ENCODE measurements at regions not wholly inside any gene's neighbourhood (a gene's known extent, or its start where the extent isn't known, plus 50 kb on each side); places are given as distances from the start of the nearest gene placed in this dataset.
A peak's percentile ranks its signal among the peaks of the same experiment; 100 is the strongest.

DNA sequence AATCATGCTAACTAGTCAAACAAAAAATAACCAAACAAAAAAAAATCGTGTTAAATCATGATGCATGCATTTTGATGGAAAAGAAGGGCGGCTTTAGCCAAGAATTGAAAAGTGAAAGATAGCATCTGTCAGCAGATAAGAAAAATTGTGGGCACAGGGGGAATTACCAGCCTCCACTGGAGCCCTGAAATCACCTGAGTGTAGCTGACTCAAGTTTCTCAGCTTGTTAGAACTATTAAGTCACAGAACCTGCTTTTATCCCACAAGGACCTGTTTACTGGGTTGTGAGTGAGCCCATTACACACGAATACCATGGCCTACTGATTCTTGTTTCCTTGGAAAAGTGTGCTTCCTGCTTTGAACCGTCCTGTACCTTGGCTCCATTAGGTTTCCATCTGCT, 85.2 kb downstream of the COX18 start:
- Mint-ChIP-seq H3K4me3 (no peak overlapping the region), H3K27ac (no peak overlapping the region), H3K9me3 (peaks cover 5% of the 10 kb centered on the region), H3K36me3 (no peaks in the 10 kb centered on the region), H3K4me1 (peaks cover 24% of the 10 kb centered on the region), H3K27me3 (ENCODE audit: low read depth) (peaks cover 3% of the 10 kb centered on the region; the same call in 1 of the 2 replicates)
- ATAC-seq (no peak), DNase-seq (ENCODE audit: low spot score) (no peak)
- CTCF ChIA-PET: interaction anchor here (1.4 kb wide), 1 partner anchor 658 kb away, joined by 4 read pairs; no protein-coding TSS in a partner anchor
- TF ChIP-seq ATF2 (CRISPR knock-in tag; IDR thresholded peaks at IDR 0.05; ENCODE audit: borderline replicate concordance, low read depth): no peak
- POLR2A ChIA-PET: no interaction called here

DNA sequence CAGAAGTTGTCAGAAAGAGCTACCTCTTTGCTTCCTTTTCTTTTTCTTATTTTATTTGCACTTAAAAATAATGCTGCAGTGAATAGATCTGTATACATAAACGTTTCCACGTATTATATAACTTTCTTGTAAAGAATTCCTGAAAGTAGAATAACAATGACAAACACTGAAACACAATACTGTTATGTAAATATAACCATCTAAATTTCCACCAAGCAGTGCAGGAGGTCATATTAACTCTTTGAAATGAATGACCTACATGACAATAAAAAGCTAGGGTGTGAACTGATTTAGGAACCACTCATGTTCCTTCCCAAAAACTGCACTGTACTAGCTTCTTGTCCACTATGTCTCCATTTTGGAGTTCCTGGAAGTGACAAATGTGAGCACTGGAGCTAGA, 85.8 kb downstream of the COX18 start:
- CTCF ChIA-PET: interaction anchor here (1.4 kb wide), 1 partner anchor 657 kb away, joined by 4 read pairs; no protein-coding TSS in a partner anchor
- Mint-ChIP-seq H3K4me1 (peaks cover 24% of the 10 kb centered on the region), H3K9me3 (peaks cover 8% of the 10 kb centered on the region), H3K4me3 (no peak overlapping the region), H3K27me3 (ENCODE audit: low read depth) (peaks cover 3% of the 10 kb centered on the region; the same call in 1 of the 2 replicates), H3K27ac (no peak overlapping the region), H3K36me3 (no peaks in the 10 kb centered on the region)
- POLR2A ChIA-PET: no interaction called here
- ATAC-seq (peak; percentile 63), DNase-seq (ENCODE audit: low spot score) (no peak)
- no peak for TF ChIP-seq E2F4 (CRISPR knock-in tag; IDR thresholded peaks at IDR 0.05; ENCODE audit: borderline replicate concordance, low read depth)
- TF ChIP-seq, protein P1, sequence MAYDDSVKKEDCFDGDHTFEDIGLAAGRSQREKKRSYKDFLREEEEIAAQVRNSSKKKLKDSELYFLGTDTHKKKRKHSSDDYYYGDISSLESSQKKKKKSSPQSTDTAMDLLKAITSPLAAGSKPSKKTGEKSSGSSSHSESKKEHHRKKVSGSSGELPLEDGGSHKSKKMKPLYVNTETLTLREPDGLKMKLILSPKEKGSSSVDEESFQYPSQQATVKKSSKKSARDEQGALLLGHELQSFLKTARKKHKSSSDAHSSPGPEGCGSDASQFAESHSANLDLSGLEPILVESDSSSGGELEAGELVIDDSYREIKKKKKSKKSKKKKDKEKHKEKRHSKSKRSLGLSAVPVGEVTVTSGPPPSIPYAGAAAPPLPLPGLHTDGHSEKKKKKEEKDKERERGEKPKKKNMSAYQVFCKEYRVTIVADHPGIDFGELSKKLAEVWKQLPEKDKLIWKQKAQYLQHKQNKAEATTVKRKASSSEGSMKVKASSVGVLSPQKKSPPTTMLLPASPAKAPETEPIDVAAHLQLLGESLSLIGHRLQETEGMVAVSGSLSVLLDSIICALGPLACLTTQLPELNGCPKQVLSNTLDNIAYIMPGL (CRISPR knock-in tag; IDR thresholded peaks at IDR 0.05): no peak
- no peak for TF ChIP-seq ZNF219 (CRISPR knock-in tag; IDR thresholded peaks at IDR 0.05; ENCODE audit: borderline replicate concordance)
- no peak for TF ChIP-seq RELA (CRISPR knock-in tag; IDR thresholded peaks at IDR 0.05; ENCODE audit: borderline replicate concordance)
- no peak for TF ChIP-seq ZNF396 (CRISPR knock-in tag; IDR thresholded peaks at IDR 0.05; ENCODE audit: borderline replicate concordance)
- no peak for TF ChIP-seq NR1H2 (CRISPR knock-in tag; IDR thresholded peaks at IDR 0.05)
- TF ChIP-seq GRHL2 (CRISPR knock-in tag; IDR thresholded peaks at IDR 0.05; ENCODE audit: insufficient replicate concordance, severe bottlenecking): no peak
- no peak for TF ChIP-seq FOXP4 (CRISPR knock-in tag; IDR thresholded peaks at IDR 0.05)
- no peak for TF ChIP-seq AFF4 (CRISPR knock-in tag; IDR thresholded peaks at IDR 0.05; ENCODE audit: borderline replicate concordance)
- no peak for TF ChIP-seq FOXK1 (CRISPR knock-in tag; IDR thresholded peaks at IDR 0.05)
- no peak for TF ChIP-seq FOXJ3 (CRISPR knock-in tag; IDR thresholded peaks at IDR 0.05; ENCODE audit: borderline replicate concordance)
- TF ChIP-seq, protein P2, sequence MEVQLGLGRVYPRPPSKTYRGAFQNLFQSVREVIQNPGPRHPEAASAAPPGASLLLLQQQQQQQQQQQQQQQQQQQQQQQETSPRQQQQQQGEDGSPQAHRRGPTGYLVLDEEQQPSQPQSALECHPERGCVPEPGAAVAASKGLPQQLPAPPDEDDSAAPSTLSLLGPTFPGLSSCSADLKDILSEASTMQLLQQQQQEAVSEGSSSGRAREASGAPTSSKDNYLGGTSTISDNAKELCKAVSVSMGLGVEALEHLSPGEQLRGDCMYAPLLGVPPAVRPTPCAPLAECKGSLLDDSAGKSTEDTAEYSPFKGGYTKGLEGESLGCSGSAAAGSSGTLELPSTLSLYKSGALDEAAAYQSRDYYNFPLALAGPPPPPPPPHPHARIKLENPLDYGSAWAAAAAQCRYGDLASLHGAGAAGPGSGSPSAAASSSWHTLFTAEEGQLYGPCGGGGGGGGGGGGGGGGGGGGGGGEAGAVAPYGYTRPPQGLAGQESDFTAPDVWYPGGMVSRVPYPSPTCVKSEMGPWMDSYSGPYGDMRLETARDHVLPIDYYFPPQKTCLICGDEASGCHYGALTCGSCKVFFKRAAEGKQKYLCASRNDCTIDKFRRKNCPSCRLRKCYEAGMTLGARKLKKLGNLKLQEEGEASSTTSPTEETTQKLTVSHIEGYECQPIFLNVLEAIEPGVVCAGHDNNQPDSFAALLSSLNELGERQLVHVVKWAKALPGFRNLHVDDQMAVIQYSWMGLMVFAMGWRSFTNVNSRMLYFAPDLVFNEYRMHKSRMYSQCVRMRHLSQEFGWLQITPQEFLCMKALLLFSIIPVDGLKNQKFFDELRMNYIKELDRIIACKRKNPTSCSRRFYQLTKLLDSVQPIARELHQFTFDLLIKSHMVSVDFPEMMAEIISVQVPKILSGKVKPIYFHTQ (CRISPR knock-in tag; IDR thresholded peaks at IDR 0.05): no peak

Data from WTC11 (cell line).